H1 (cell line): ENCODE measurements at regions not wholly inside any gene's neighbourhood (a gene's known extent, or its start where the extent isn't known, plus 50 kb on each side); places are given as distances from the start of the nearest gene placed in this dataset.

Experiments
- CTCF ChIA-PET: fragments of 300-600 bp; sonication (Branson Sonifier 250); formaldehyde crosslinking; loops from one replicate; lab custom pipeline; 2021; ENCODE audit not compliant: partially characterized antibody; lab: Charles Lee
- POLR2A ChIA-PET: fragments of 300-600 bp; sonication (Branson Sonifier 250); formaldehyde crosslinking; loops from one replicate; lab custom pipeline; 2021; ENCODE audit warnings: inconsistent platforms; ENCODE audit not compliant: partially characterized antibody; lab: Charles Lee
- DNase-seq, 2 experiments: peaks; one replicate each; pipeline versions ENCODE4 v3.0.0 to v3.0.0-alpha.2; 2010 to 2022; ENCODE audit warnings: low spot score in 2 of 2, low read depth in 1 of 2, mixed read lengths in 1 of 2
- FAIRE-seq: peaks from 2 replicates; lab custom pipeline; 2011; peaks lifted over from hg19 to GRCh38; lab: Jason Lieb, UNC
- H2AFZ ChIP-seq: 2 replicates; pipeline ENCODE4 v1.8.1; 2012; ENCODE audit warnings: low read length, inconsistent platforms
- H2AK5ac ChIP-seq: 2 replicates; pipeline ENCODE4 v1.6.1; 2013; ENCODE audit warnings: low read depth, low read length
- H2BK120ac ChIP-seq: replicated peaks from 2 replicates; pipeline ENCODE3; 2013; ENCODE audit warnings: low read depth, low read length, inconsistent platforms
- H2BK12ac ChIP-seq: 2 replicates; pipeline ENCODE4 v1.6.1; 2013; ENCODE audit warnings: low read depth, low read length
- H2BK15ac ChIP-seq: 2 replicates; pipeline ENCODE4 v1.6.1; 2013; ENCODE audit warnings: low read length
- H2BK20ac ChIP-seq: 2 replicates; pipeline ENCODE4 v1.6.1; 2013; ENCODE audit warnings: low read length
- H2BK5ac ChIP-seq: 2 replicates; pipeline ENCODE4 v1.6.1; 2013; ENCODE audit warnings: low read depth, low read length
- H3K14ac ChIP-seq: 2 replicates; pipeline ENCODE4 v1.6.1; 2013; ENCODE audit warnings: inconsistent platforms; ENCODE audit not compliant: insufficient read length
- H3K18ac ChIP-seq: 2 replicates; pipeline ENCODE4 v1.6.1; 2013; ENCODE audit warnings: low read length; ENCODE audit errors: extremely low read depth
- H3K23ac ChIP-seq: 2 replicates; pipeline ENCODE4 v1.6.1; 2013; ENCODE audit warnings: inconsistent platforms; ENCODE audit not compliant: insufficient read length
- H3K23me2 ChIP-seq: 2 replicates; pipeline ENCODE4 v1.6.1; 2013; ENCODE audit warnings: low read depth, low read length
- H3K27ac ChIP-seq: 2 replicates; pipeline ENCODE4 v1.6.1; 2011; ENCODE audit warnings: low read depth, low read length, inconsistent platforms
- H3K27me3 ChIP-seq, 4 experiments: replicated peaks in 1 of 4; 1 replicate in 1 of 4; 2 replicates in 3 of 4; pipeline versions ENCODE4 v1.6.1 to v1.8.1; 2011 to 2013; ENCODE audit warnings: low read length in 3 of 4, mild to moderate bottlenecking in 3 of 4, inconsistent platforms in 2 of 4, mixed read lengths in 2 of 4, moderate library complexity in 1 of 4; ENCODE audit not compliant: control insufficient read depth in 3 of 4, insufficient read depth in 3 of 4; ENCODE audit errors: extremely low read depth in 1 of 4
- H3K36me3 ChIP-seq, 4 experiments: 2 replicates each; pipeline versions ENCODE4 v1.6.1 to v1.8.1; 2011 to 2013; ENCODE audit warnings: mild to moderate bottlenecking in 4 of 4, low read length in 3 of 4, moderate library complexity in 2 of 4, control low read depth in 1 of 4, inconsistent platforms in 1 of 4; ENCODE audit not compliant: insufficient read depth in 4 of 4, control insufficient read depth in 2 of 4
- H3K4ac ChIP-seq: replicated peaks from 2 replicates; pipeline ENCODE3; 2013; ENCODE audit warnings: low read length, low read depth, mixed read lengths, inconsistent platforms; ENCODE audit not compliant: insufficient read length
- H3K4me1 ChIP-seq, 4 experiments: replicated peaks in 1 of 4; 1 replicate in 1 of 4; 2 replicates in 3 of 4; pipeline versions ENCODE4 v1.6.1 to v1.8.1; 2011 to 2013; ENCODE audit warnings: low read length in 3 of 4, inconsistent platforms in 2 of 4, mixed read lengths in 1 of 4; ENCODE audit not compliant: insufficient read depth in 4 of 4, control insufficient read depth in 3 of 4
- H3K4me2 ChIP-seq, 2 experiments: 2 replicates each; pipeline versions ENCODE4 v1.6.1 to v1.8.1; 2011 to 2013; ENCODE audit warnings: low read depth in 2 of 2, low read length in 2 of 2, control low read depth in 1 of 2, inconsistent platforms in 1 of 2, mild to moderate bottlenecking in 1 of 2; ENCODE audit not compliant: insufficient read depth in 1 of 2
- H3K4me3 ChIP-seq, 4 experiments: fragments of 200-600, 300-600 bp in 1 of 4; sonication (generic), shearing (Covaris generic), sonication (Bioruptor Twin) in 1 of 4; 2 replicates each; pipeline versions ENCODE4 v1.5.1 to v1.8.1; 2011 to 2016; ENCODE audit warnings: low read length in 4 of 4, low read depth in 3 of 4, control low read depth in 2 of 4, inconsistent platforms in 2 of 4, mild to moderate bottlenecking in 2 of 4, mixed read lengths in 1 of 4, moderate library complexity in 1 of 4; ENCODE audit not compliant: insufficient read depth in 2 of 4; ENCODE audit errors: extremely low read depth in 1 of 4
- H3K56ac ChIP-seq: replicated peaks from 2 replicates; pipeline ENCODE3; 2013; ENCODE audit warnings: low read depth, mild to moderate bottlenecking, mixed read lengths, low read length, inconsistent platforms; ENCODE audit not compliant: insufficient read length
- H3K79me1 ChIP-seq: 2 replicates; pipeline ENCODE4 v1.6.1; 2013; ENCODE audit warnings: low read depth, low read length, control low read depth
- H3K79me2 ChIP-seq, 2 experiments: 2 replicates each; pipeline versions ENCODE4 v1.6.1 to v1.8.1; 2012 to 2013; ENCODE audit warnings: low read length in 2 of 2, mild to moderate bottlenecking in 2 of 2, inconsistent platforms in 1 of 2; ENCODE audit not compliant: insufficient read depth in 2 of 2, control insufficient read depth in 1 of 2
- H3K9ac ChIP-seq, 4 experiments: replicated peaks in 1 of 4; 1 replicate in 1 of 4; 2 replicates in 3 of 4; pipeline versions ENCODE4 v1.6.1 to v1.8.1; 2011 to 2013; ENCODE audit warnings: low read depth in 3 of 4, low read length in 3 of 4, control low read depth in 2 of 4, mild to moderate bottlenecking in 2 of 4, moderate library complexity in 2 of 4, inconsistent platforms in 1 of 4; ENCODE audit errors: extremely low read depth in 1 of 4
- H3K9me3 ChIP-seq, 2 experiments: 2 replicates each; pipeline versions ENCODE4 v1.6.1 to v1.8.1; 2012 to 2013; ENCODE audit warnings: mild to moderate bottlenecking in 2 of 2, moderate library complexity in 2 of 2, control low read depth in 1 of 2, inconsistent platforms in 1 of 2, low read depth in 1 of 2, low read length in 1 of 2, mixed read lengths in 1 of 2; ENCODE audit not compliant: insufficient read depth in 2 of 2
- H4K20me1 ChIP-seq, 2 experiments: replicated peaks in 1 of 2; 2 replicates each; pipeline versions ENCODE3 to v1.8.1; 2011 to 2013; ENCODE audit warnings: inconsistent platforms in 2 of 2, low read length in 2 of 2, mild to moderate bottlenecking in 1 of 2; ENCODE audit not compliant: insufficient read depth in 2 of 2, control insufficient read depth in 1 of 2
- H4K5ac ChIP-seq: 2 replicates; pipeline ENCODE4 v1.6.1; 2013; ENCODE audit warnings: low read length, low read depth, mixed read lengths, inconsistent platforms; ENCODE audit not compliant: insufficient read length
- H4K8ac ChIP-seq: 2 replicates; pipeline ENCODE4 v1.8.0; 2013; ENCODE audit warnings: mild to moderate bottlenecking, moderate library complexity, low read length, inconsistent platforms; ENCODE audit not compliant: insufficient read depth; ENCODE audit errors: extremely low read depth
- H4K91ac ChIP-seq: replicated peaks from 2 replicates; pipeline ENCODE3; 2013; ENCODE audit warnings: low read length, mixed read lengths, inconsistent platforms; ENCODE audit not compliant: insufficient read length
- ATF2 ChIP-seq: IDR thresholded peaks from 2 replicates; pipeline ENCODE4 v1.6.1; 2012; ENCODE audit warnings: low read length, inconsistent platforms
- BACH1 ChIP-seq: IDR thresholded peaks from 2 replicates; pipeline ENCODE4 v1.6.1; 2012; ENCODE audit warnings: low read length, improper control_type of control experiment
- CHD1 ChIP-seq: IDR thresholded peaks from 2 replicates; pipeline ENCODE4 v1.6.1; 2012; ENCODE audit warnings: low read depth, low read length, improper control_type of control experiment
- EZH2 ChIP-seq: fragments of 200-600 bp; sonication (generic); IDR thresholded peaks from 2 replicates; pipeline ENCODE4 v1.7.1; 2012; ENCODE audit warnings: low read depth, mild to moderate bottlenecking, moderate library complexity, low read length, inconsistent platforms; ENCODE audit not compliant: severe bottlenecking
- HDAC2 ChIP-seq, 2 experiments: fragments of 300-600 bp in 1 of 2; sonication (generic) in 1 of 2; IDR thresholded peaks; 2 replicates each; pipeline ENCODE4 v1.6.1; 2011 to 2012; ENCODE audit warnings: low read depth in 2 of 2, low read length in 2 of 2, mild to moderate bottlenecking in 2 of 2, moderate library complexity in 2 of 2, borderline replicate concordance in 1 of 2, inconsistent platforms in 1 of 2
- JUND ChIP-seq: IDR thresholded peaks from 2 replicates; pipeline ENCODE4 v1.6.1; 2011; ENCODE audit warnings: mild to moderate bottlenecking, improper control_type of control experiment, low read length
- MAFK ChIP-seq: IDR thresholded peaks from 2 replicates; pipeline ENCODE4 v1.6.1; 2012; ENCODE audit warnings: low read depth, mild to moderate bottlenecking, improper control_type of control experiment, low read length
- PHF8 ChIP-seq: fragments of 200-600 bp; sonication (generic); conservative IDR thresholded peaks from 2 replicates; pipeline ENCODE4 v1.7.1; 2012; ENCODE audit warnings: low read depth, mild to moderate bottlenecking, inconsistent platforms, low read length, moderate library complexity
- POLR2AphosphoS5 ChIP-seq: IDR thresholded peaks from 2 replicates; pipeline ENCODE4 v1.6.1; 2011; ENCODE audit warnings: low read depth, low read length
- RXRA ChIP-seq: IDR thresholded peaks from 2 replicates; pipeline ENCODE4 v1.6.1; 2011; ENCODE audit warnings: low read depth, mild to moderate bottlenecking, low read length, moderate library complexity; ENCODE audit not compliant: insufficient read depth
- SP1 ChIP-seq: IDR thresholded peaks from 2 replicates; pipeline ENCODE4 v1.6.1; 2011; ENCODE audit warnings: low read depth, low read length
- TCF12 ChIP-seq: IDR thresholded peaks from 2 replicates; pipeline ENCODE4 v1.6.1; 2011; ENCODE audit warnings: low read depth, mild to moderate bottlenecking, low read length
- WGBS, 2 experiments: shearing (Covaris generic) in 1 of 2; methylation state at CpG; one replicate each; pipeline versions ENCODE4 v1.1.6 to v1.1.7; 2013 to 2015; ENCODE audit warnings: low lambda C conversion rate in 2 of 2, mixed read lengths in 2 of 2, inconsistent platforms in 1 of 2, low coverage in 1 of 2, missing lambda C conversion rate in 1 of 2; ENCODE audit not compliant: insufficient replicate concordance in 2 of 2, insufficient coverage in 1 of 2, insufficient read length in 1 of 2; ENCODE audit errors: extremely low coverage in 1 of 2, missing lambda C conversion rate in 1 of 2; 5-methylcytosine and 5-hydroxymethylcytosine counted together

- Histone ChIP-seq H3K56ac (no peak overlapping the region), H2BK12ac (no peak overlapping the region), H2BK120ac (no peak overlapping the region), H3K9ac (no peak overlapping the region), H4K20me1 (no peaks in the 10 kb centered on the region), H3K4me2 (no peak overlapping the region), H2AK5ac (no peak overlapping the region), H3K79me2 (no peaks in the 10 kb centered on the region), H4K91ac (no peak overlapping the region), H4K5ac (no peak overlapping the region), H3K27ac (no peak overlapping the region), H3K36me3 (no peaks in the 10 kb centered on the region), H3K23me2 (no peaks in the 10 kb centered on the region), H2BK5ac (no peak overlapping the region), H3K4me1 (no peaks in the 10 kb centered on the region), H3K23ac (no peak overlapping the region), H3K27me3 (no peaks in the 10 kb centered on the region), H3K9me3 (no peaks in the 10 kb centered on the region), H3K18ac (no peak overlapping the region), H3K4ac (no peak overlapping the region), H2AFZ (no peak overlapping the region), H2BK20ac (no peak overlapping the region), H3K4me3 (no peak overlapping the region), H3K14ac (no peak overlapping the region), H2BK15ac (no peak overlapping the region), H4K8ac (no peak overlapping the region), H3K79me1 (no peaks in the 10 kb centered on the region)
- TF ChIP-seq EZH2 (no peak), SP1 (no peak), TCF12 (no peak), RXRA (no peak), PHF8 (no peak), CHD1 (no peak), ATF2 (no peak), BACH1 (no peak), MAFK (no peak), JUND (no peak), POLR2AphosphoS5 (no peak), HDAC2 (IDR thresholded peaks at IDR 0.05; ENCODE audit: borderline replicate concordance in 1 of 2, low read depth in 2 of 2, low read length in 2 of 2) (no peak)
- ChIA-PET POLR2A (no interaction called here), CTCF (no interaction called here)
- FAIRE-seq: no peak
- DNase-seq: no peak
- WGBS, 2 experiments: 92% methylated on average over 5 of the region's 5 CpGs; no CpG with 5 or more reads in 1 of the 2 experiments
Observed at GRCh38 chr6:165109011-165109410, 200.4 kb downstream of the C6orf118 start.
